HS-5 (cell line): ENCODE measurements at regions not wholly inside any gene's neighbourhood (a gene's known extent, or its start where the extent isn't known, plus 50 kb on each side); places are given as distances from the start of the nearest gene placed in this dataset.
"Not testable (repeated sequence)": the region's sequence is repeated elsewhere in the genome, so short reads cannot be mapped to it uniquely, and the experiment has no call there.

Experiments used
- DNase-seq: peaks from one replicate; pipeline ENCODE4 v3.0.0-alpha.2; 2012; ENCODE audit warnings: low read depth

DNA sequence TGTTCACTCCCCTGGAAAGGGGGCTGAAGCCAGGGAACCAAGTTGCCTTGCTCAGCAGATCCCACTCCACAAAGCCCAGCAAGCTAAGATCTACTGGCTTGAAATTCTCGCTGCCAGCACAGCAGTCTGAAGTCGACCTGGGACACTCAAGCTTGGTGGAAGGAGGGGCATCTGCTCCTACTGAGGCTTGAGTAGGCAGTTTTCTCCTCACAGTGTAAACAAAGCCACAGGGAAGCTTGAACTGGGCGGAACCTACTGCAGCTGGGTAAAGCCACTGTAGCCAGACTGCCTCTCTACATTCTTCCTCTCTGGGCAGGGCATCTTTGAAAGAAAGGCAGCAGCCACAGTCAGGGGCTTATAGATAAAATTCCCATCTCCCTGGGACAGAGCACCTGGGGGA, 495.0 kb downstream of the USP25 start:
- not testable (repeated sequence) for DNase-seq

GRCh38 chr21:16239659-16240265, 510.0 kb downstream of the USP25 start:
- DNase-seq: no peak

DNA sequence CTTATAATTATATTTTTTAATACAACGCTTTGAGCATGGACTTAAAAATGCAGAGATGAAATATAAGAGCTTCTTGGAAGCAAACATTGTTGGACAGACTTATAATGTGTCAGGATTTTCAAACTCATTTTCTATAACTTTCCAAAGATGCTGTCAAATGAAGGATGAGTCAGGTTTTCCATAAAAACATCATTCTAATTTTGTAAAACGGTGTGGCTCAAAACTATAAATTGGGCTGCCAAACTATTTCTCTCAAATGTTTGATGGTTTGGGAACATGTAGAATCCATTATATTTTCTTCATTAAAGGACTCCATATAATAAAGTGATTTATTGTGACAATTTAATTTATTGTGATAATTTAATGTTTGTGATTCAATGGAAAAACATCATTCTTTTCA, 511.2 kb downstream of the USP25 start:
- no peak for DNase-seq

- no peak for DNase-seq
Observed at GRCh38 chr21:16241479-16241963, 511.7 kb downstream of the USP25 start.

DNA sequence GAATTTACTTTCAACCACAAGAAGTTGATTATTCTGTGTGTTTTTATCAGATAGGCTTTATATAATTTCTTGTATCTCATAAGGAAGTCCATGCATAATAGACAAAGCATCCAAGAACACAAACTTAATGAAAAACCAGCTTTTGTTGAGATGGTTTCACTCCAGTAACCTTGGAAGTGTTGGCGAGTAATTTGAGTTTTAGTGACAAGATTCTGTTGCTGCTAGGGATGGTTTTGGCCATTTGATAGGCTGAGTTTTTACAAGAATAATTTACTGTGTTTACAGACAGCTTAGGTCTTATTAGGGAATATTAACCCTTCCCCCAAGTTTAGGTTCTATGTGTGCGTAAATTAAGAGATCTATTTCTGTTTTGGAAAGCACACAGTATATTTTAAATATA, 513.6 kb downstream of the USP25 start:
- no peak for DNase-seq

DNA sequence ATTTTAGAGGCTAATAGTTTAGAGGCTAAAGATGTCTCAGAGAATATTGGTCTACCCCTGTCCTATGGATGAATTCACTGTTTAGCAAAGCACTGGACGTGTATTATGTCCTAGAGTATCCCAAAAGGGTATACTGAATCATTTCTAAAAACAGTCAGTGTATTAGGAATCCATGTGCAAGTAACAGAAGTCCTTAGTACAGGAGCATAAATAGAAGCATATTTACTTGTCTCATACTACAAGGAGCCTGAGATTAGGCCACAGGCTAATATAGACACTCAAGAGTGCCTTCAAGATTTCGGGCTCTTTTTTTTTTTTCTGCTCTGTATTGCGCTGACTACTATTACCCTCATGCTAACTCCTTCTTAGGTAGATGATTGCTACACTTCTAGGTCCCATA, 518.9 kb downstream of the USP25 start:
- no peak for DNase-seq

- DNase-seq: no peak
Observed at GRCh38 chr21:16250273-16250672, 520.5 kb downstream of the USP25 start.

DNA sequence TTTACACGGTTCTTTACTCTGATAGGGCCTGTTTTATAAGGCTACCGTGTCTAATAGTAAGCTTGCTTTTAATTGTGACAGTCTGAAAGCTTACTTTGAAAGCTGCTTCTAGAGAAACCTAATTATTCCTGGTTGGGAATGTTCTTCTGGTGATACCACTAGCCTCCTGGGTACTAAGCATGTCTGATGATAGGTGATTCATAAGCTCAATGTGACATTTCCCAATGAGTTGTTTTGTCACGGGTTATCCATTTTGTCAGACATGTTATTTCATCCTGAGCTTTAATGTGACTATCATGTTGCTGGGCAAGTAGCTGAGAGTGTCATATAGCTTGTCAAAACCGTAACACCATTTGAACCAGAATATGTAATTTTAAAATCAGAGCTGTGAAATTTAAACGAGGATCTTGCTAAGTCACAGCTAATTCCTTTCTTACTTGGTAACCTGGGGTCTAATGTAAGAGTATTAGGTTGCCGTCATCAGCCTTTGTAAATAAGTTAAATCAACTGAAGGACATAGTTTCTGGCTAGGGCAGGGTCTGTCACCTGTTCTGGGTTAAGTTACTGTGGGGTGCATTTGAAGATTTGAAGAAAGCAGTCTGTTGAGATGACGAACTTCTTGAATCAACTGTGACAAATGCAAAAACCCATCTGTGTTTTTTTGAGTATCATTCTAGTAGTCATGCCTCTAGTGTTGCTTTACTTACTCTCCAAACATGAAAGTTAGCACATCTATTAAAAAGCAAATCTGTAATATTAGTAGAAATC, 529.2 kb downstream of the USP25 start:
- DNase-seq: no peak

DNA sequence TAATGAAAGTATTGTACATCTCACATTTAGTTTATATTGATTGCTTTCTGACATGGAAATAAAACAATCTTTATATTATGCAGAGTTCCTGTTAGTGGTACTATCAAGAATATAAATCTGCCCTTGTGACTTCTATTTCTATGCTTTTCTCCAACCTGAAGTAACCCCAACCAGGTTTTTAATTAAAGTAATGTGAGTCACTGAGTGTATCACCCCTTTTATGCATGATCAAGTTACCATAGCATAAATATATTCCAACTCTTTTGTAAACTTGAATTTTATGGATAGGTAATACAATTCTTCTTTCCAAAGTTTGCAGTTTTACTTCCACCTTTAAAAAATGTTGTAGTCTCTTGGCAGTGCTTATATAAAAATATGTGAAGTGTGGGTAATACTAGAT, 532.3 kb downstream of the USP25 start:
- no peak for DNase-seq

DNA sequence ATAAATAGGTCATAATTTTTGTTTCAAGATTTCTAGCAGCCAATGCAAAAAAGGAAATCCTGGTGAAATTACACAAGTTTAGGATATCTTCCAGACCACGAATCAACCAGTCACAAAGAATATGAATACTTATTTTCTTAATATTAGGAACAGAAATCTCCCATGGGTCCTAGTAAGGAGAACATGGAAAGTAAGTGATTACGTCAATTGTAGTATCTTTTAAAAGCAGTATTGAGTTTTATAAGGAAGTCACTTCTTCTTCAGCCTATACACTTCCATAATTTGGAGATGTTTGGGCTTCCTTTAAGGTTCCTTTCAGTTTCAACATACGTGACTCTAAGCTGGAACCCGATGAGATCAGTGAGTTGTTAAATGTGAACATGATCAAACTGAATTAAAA, 534.5 kb downstream of the USP25 start:
- DNase-seq: no peak

- no peak for DNase-seq
Observed at GRCh38 chr21:16269476-16269875, 539.7 kb downstream of the USP25 start.

DNA sequence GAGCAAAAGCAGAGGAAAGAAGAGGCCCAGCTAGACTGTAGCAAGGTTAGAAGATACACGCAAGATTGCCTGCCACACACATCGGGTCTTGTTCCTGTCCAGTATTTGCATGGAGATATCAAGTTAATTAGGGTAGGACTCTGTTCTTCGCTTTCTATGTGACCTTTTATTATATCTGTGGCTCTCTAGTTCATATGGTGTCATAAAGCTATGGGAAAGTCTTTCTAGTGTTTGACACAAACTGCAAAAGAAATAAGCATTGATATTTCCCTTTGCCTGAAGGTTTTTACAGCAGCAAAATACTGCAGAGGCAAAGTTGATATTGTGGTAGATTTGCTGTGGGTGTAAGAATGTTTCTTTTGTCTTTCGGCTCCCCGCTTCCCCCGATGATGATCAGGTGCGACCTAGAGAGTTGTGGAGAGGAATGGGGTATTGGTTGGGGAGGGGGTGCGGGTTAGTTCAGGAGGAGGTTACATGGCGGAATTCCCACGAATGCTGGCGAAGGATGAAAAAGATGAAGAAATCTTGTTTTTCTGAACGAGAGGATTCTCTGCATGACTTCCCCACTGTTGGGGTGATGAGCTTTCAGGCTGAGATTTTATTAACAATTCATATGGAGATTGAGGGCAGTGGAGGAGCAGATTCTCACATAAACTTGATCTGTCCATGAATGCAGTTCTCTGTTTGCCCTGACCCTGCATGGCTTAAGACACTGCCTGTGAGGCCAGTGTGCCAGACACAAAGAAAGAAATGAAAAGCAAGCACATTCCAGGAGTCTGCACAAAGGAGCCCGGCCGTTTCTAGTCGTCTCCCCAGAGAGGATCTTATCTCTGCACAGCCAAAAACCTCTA, 550.2 kb downstream of the USP25 start:
- DNase-seq: no peak

DNA sequence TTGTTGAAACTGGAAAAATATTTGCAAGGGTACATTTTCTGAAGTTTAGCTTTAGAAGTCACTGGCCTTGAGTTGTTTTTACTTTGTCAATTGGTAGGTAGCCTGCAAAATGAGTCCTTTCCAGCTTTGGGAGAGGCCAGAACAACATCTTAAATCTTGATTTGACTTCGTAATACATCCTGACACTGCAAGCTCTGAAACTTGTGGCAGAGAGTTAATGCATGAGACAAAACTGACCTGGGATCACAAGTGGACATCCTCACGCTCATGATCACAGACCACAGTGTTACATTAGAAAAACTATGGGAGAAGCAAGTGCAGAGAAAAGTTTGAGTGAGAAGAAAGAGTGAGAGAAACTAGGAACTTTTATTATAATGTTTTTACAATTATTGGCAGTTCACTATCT, 550.9 kb downstream of the USP25 start:
- DNase-seq: no peak

DNA sequence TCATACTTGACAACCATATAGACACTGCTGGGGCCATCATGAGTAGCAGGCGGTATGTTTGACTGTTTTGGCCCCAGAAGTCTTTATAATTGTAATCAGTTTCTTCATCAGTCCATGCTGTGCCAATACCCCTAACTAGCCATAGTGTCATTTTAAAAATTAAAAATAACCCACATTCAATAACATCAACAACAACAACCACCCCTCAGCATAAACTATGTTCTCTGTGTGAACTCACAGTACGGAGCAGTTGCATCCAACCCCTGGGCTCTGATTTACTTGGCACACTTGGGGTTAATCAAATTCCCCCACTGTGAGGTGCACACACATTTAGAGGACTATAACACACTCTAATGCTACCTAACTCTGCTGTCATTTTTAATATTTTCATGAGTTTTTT, 553.7 kb downstream of the USP25 start:
- no peak for DNase-seq

DNA sequence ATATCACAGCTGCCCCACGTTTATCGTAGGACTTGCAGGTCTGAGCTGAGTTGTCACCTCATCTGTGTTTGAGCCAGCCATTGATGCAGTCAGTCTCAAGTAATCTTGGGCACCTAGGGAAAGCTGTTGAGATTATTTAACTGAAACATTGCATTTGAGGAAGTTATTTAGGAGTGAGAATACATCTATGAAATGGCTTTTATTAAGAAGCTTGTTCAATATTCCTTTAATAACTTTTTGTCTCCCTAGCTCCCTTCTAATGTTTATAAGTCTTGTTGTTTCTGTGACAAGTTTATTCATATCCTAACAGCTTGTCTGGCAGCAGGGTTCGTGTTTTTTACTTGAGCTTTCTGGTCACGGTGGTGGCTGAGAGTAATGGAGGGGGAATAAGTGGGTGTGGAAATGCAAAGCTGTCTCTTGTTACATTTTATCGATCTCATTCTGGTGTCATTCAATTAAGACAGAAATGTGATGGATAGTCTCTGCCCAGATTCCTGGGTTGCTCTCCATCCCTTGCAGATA, 555.9 kb downstream of the USP25 start:
- DNase-seq: no peak

- no peak for DNase-seq
Observed at GRCh38 chr21:16287046-16287445, 557.3 kb downstream of the USP25 start.

- DNase-seq: no peak
Observed at GRCh38 chr21:16291296-16291695, 561.5 kb downstream of the USP25 start.

GRCh38 chr21:16294128-16294527, 564.3 kb downstream of the USP25 start:
- no peak for DNase-seq

DNA sequence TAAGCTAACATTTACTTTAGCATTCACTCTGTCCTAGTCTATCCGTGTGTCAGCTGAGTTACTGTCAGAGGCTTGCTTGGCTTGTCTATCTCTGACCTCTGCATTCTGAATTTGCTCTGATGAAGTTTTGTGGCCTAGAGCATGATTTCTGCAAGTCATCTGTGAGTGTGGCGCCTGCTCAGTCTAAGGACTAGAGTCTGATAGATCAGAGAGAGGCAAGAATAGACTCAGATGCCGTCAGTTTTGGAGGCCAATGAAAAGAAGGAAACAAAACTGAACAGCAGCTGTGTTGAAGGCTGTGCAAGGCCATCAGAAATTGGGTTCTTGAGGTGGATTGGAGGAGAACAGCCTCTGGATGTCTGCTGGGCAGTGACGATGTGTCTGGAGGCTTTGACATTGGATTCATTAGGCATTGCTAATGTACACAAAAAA, 573.1 kb downstream of the USP25 start:
- DNase-seq: no peak

DNA sequence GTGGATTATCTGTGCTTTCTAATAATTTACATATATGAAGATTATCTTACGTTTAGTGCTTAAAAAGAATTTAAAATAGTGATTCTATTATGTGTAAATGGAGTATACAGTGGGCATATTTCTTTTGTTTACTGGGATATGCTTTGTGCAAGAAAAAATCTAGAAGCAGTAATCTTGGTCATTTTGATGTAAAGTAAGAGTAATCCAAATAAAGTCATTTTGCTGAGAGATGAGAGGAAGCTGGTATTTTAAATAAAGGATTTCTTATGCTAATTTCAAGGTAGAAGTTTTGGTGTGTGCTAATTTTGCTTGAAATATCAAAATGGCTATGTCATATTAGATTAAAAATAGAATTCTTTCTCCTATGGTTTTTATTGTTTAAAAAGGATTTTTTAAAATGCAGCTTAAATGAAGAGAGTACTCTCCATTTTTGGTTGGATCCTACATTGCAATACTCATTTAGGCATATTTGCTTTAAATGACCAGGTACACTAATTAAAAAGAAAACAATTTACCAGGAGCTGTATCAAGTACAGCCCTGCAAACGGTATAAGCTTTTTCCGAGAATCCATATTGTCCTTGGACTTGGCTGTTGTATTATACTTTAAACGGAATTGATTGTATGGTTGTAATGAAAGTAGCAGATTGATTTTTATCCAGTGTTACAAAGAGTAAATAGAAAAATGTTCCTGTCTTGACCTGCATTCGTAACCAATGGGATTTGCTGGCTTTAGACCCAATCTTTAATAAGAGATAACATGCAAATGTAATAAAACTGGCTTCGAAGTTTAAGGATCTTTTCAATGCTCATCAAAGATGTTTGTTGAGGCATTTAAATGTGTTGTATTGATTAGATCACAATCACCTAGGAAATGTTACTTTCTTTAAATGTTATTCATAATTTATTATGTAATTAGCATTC, 574.7 kb downstream of the USP25 start:
- no peak for DNase-seq

DNA sequence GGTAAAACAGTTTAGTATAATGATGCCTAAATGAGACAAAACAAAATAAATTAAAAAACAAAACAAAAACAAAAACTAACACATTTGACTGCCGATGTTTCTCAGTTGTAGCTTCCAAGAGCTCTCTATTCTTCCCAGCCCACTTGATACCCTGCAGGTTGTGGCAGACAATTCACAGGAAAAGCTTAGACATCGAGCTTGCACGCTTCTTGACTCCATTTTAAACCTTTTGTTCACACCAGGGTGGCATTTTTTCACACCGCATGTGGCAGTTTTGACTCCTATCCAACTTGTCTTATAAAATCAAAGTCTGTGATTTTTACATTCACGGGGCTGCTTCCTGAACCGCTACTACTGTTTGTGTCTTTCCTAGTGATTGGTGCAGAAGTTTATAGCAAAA, 575.9 kb downstream of the USP25 start:
- DNase-seq: no peak

GRCh38 chr21:16307256-16307655, 577.5 kb downstream of the USP25 start:
- no peak for DNase-seq
